ENCODE measurements at regions not wholly inside any gene's neighbourhood (a gene's known extent, or its start where the extent isn't known, plus 50 kb on each side); places are given as distances from the start of the nearest gene placed in this dataset.

GRCh38 chr3:163914567-163914966, 1163.7 kb downstream of the SI start:
- Histone ChIP-seq H3K9me3 (no peaks in the 10 kb centered on the region), H3K4me1 (ENCODE audit: control insufficient read depth in 1 of 2, low read depth in 2 of 2) (no peaks in the 10 kb centered on the region), H3K27me3 (replicated peaks; ENCODE audit: insufficient read depth) (no peaks in the 10 kb centered on the region), H3K4me3 (no peak overlapping the region), H3K27ac (no peak overlapping the region), H3K36me3 (no peaks in the 10 kb centered on the region)
- no peak for TF ChIP-seq CTCF (IDR thresholded peaks at IDR 0.05)
- DNase-seq (ENCODE audit: low spot score), result no peak
- no peak for ATAC-seq (ENCODE audit: insufficient number of reproducible peaks, low FRiP score, low read depth)

- Histone ChIP-seq H3K27me3 (replicated peaks; ENCODE audit: insufficient read depth) (no peaks in the 10 kb centered on the region), H3K4me1 (ENCODE audit: control insufficient read depth in 1 of 2, low read depth in 2 of 2) (no peaks in the 10 kb centered on the region), H3K9me3 (no peaks in the 10 kb centered on the region), H3K27ac (no peak overlapping the region), H3K36me3 (no peaks in the 10 kb centered on the region), H3K4me3 (no peak overlapping the region)
- TF ChIP-seq CTCF (IDR thresholded peaks at IDR 0.05), result no peak
- DNase-seq (ENCODE audit: low spot score) (no peak), ATAC-seq (ENCODE audit: insufficient number of reproducible peaks, low FRiP score, low read depth) (no peak)
These were observed 1186.5 kb downstream of the SI start for GRCh38 chr3:163891771-163892170.

GRCh38 chr3:163890661-163891060, 1187.6 kb downstream of the SI start:
- Histone ChIP-seq H3K9me3 (no peaks in the 10 kb centered on the region), H3K4me1 (ENCODE audit: control insufficient read depth in 1 of 2, low read depth in 2 of 2) (no peaks in the 10 kb centered on the region), H3K27ac (no peak overlapping the region), H3K27me3 (replicated peaks; ENCODE audit: insufficient read depth) (no peaks in the 10 kb centered on the region), H3K36me3 (no peaks in the 10 kb centered on the region), H3K4me3 (no peak overlapping the region)
- no peak for DNase-seq (ENCODE audit: low spot score)
- no peak for ATAC-seq (ENCODE audit: insufficient number of reproducible peaks, low FRiP score, low read depth)
- TF ChIP-seq CTCF (IDR thresholded peaks at IDR 0.05), result no peak

GRCh38 chr3:163879172-163879571, 1199.1 kb downstream of the SI start:
- no peak for TF ChIP-seq CTCF (IDR thresholded peaks at IDR 0.05)
- H3K9me3 ChIP-seq, result no peaks in the 10 kb centered on the region
- no peak overlapping the region for H3K27ac ChIP-seq
- no peak overlapping the region for H3K4me3 ChIP-seq
- H3K36me3 ChIP-seq, result no peaks in the 10 kb centered on the region
- no peaks in the 10 kb centered on the region for H3K4me1 ChIP-seq (ENCODE audit: control insufficient read depth in 1 of 2, low read depth in 2 of 2)
- DNase-seq (ENCODE audit: low spot score) (no peak), ATAC-seq (ENCODE audit: insufficient number of reproducible peaks, low FRiP score, low read depth) (no peak)
- H3K27me3 ChIP-seq (replicated peaks; ENCODE audit: insufficient read depth), result no peaks in the 10 kb centered on the region

- TF ChIP-seq CTCF (IDR thresholded peaks at IDR 0.05), result no peak
- ATAC-seq (ENCODE audit: insufficient number of reproducible peaks, low FRiP score, low read depth) (no peak), DNase-seq (ENCODE audit: low spot score) (no peak)
- no peaks in the 10 kb centered on the region for H3K27me3 ChIP-seq (replicated peaks; ENCODE audit: insufficient read depth)
- H3K4me3 ChIP-seq, result no peak overlapping the region
- no peaks in the 10 kb centered on the region for H3K4me1 ChIP-seq (ENCODE audit: control insufficient read depth in 1 of 2, low read depth in 2 of 2)
- no peak overlapping the region for H3K27ac ChIP-seq
- H3K36me3 ChIP-seq, result no peaks in the 10 kb centered on the region
- H3K9me3 ChIP-seq, result no peaks in the 10 kb centered on the region
These were observed 1199.9 kb downstream of the SI start for GRCh38 chr3:163878396-163878795.

Measured in thoracic aorta (tissue), 2 donors.